Fibroblast of lung (primary cell): ENCODE measurements at regions not wholly inside any gene's neighbourhood (a gene's known extent, or its start where the extent isn't known, plus 50 kb on each side); places are given as distances from the start of the nearest gene placed in this dataset.

ENCODE experiments used
- DNase-seq, 2 donors: peaks; one replicate each; pipeline versions ENCODE4 v3.0.0 to v3.0.0-alpha.2; 2010; ENCODE audit warnings: low read depth in 2 of 2
- H2AFZ ChIP-seq: 2 replicates; pipeline ENCODE4 v1.5.1; 2012; ENCODE audit warnings: low read length, control low read depth, inconsistent platforms
- H3K27ac ChIP-seq: 2 replicates; pipeline ENCODE4 v1.5.1; 2011; ENCODE audit warnings: low read length, control low read depth; ENCODE audit not compliant: insufficient read depth
- H3K27me3 ChIP-seq: 2 replicates; pipeline ENCODE4 v1.5.1; 2011; ENCODE audit warnings: mild to moderate bottlenecking, low read length; ENCODE audit not compliant: control insufficient read depth, insufficient read depth
- H3K36me3 ChIP-seq: 2 replicates; pipeline ENCODE4 v1.5.1; 2011; ENCODE audit warnings: low read length; ENCODE audit not compliant: control insufficient read depth, insufficient read depth
- H3K4me1 ChIP-seq: 2 replicates; pipeline ENCODE4 v1.5.1; 2011; ENCODE audit warnings: low read length; ENCODE audit not compliant: control insufficient read depth, insufficient read depth; ENCODE audit errors: extremely low read depth
- H3K4me2 ChIP-seq: 2 replicates; pipeline ENCODE4 v1.5.1; 2011; ENCODE audit warnings: low read length, control low read depth; ENCODE audit not compliant: insufficient read depth; ENCODE audit errors: extremely low read depth
- H3K4me3 ChIP-seq, 4 experiments: fragments of 200-600 bp in 1 of 4; sonication (generic) in 1 of 4; replicated peaks in 1 of 4; 2 replicates each; pipeline ENCODE4 v1.5.1; 2011 to 2016; ENCODE audit warnings: low read length in 4 of 4, low read depth in 3 of 4, mild to moderate bottlenecking in 3 of 4, control low read depth in 2 of 4, inconsistent platforms in 1 of 4, mixed read lengths in 1 of 4; ENCODE audit not compliant: insufficient read depth in 1 of 4; ENCODE audit errors: control extremely low read depth in 1 of 4
- H3K79me2 ChIP-seq: 2 replicates; pipeline ENCODE4 v1.5.1; 2012; ENCODE audit warnings: mild to moderate bottlenecking, low read length, inconsistent platforms; ENCODE audit not compliant: control insufficient read depth, insufficient read depth
- H3K9ac ChIP-seq: 2 replicates; pipeline ENCODE4 v1.5.1; 2011; ENCODE audit warnings: mild to moderate bottlenecking, low read length, control low read depth; ENCODE audit not compliant: insufficient read depth
- H3K9me3 ChIP-seq: 2 replicates; pipeline ENCODE4 v1.5.1; 2012; ENCODE audit warnings: low read depth, low read length; ENCODE audit not compliant: control insufficient read depth, insufficient read depth
- H4K20me1 ChIP-seq: 2 replicates; pipeline ENCODE4 v1.5.1; 2011; ENCODE audit warnings: low read length; ENCODE audit not compliant: control insufficient read depth, insufficient read depth; ENCODE audit errors: extremely low read depth
- EZH2 ChIP-seq: IDR thresholded peaks from 2 replicates; pipeline ENCODE4 v1.5.1; 2012; ENCODE audit warnings: low read length, control low read depth, mild to moderate bottlenecking; ENCODE audit errors: missing control alignments
- TF ChIP-seq, protein P1 (sequence below), 2 donors: IDR thresholded peaks in 1 of 2; conservative IDR thresholded peaks in 1 of 2; 1 replicate in 1 of 2; 2 replicates in 1 of 2; pipeline ENCODE4 v1.5.1; 2011 to 2012; ENCODE audit warnings: low read length in 2 of 2, control low read depth in 1 of 2, inconsistent platforms in 1 of 2, low read depth in 1 of 2, mild to moderate bottlenecking in 1 of 2

DNA sequence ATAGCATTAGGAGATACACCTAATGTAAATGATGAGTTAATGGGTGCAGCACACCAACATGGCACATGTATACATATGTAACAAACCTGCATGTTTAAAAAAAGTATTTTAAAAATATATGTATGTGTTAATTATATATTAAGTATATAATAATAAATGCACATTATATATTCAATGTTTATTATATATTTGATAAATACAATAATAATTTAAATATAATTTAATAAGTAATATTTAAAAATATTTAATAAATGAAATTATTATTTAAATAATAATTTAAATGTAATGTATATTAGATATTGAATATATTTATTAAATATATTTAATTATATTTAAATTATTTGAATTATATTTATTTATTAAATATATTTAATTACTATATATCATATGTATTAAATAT is 661.3 kb upstream of the COBL start:
- no peak for TF ChIP-seq EZH2
- TF ChIP-seq, protein P1, sequence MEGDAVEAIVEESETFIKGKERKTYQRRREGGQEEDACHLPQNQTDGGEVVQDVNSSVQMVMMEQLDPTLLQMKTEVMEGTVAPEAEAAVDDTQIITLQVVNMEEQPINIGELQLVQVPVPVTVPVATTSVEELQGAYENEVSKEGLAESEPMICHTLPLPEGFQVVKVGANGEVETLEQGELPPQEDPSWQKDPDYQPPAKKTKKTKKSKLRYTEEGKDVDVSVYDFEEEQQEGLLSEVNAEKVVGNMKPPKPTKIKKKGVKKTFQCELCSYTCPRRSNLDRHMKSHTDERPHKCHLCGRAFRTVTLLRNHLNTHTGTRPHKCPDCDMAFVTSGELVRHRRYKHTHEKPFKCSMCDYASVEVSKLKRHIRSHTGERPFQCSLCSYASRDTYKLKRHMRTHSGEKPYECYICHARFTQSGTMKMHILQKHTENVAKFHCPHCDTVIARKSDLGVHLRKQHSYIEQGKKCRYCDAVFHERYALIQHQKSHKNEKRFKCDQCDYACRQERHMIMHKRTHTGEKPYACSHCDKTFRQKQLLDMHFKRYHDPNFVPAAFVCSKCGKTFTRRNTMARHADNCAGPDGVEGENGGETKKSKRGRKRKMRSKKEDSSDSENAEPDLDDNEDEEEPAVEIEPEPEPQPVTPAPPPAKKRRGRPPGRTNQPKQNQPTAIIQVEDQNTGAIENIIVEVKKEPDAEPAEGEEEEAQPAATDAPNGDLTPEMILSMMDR (conservative IDR thresholded peaks at IDR 0.05 in 1 of 2, IDR thresholded peaks at IDR 0.05 in 1 of 2; ENCODE audit: low read depth in 1 of 2, low read length in 2 of 2) = no peak
- Histone ChIP-seq H3K27me3 (no peaks in the 10 kb centered on the region), H3K36me3 (no peaks in the 10 kb centered on the region), H3K9ac (no peak overlapping the region), H3K79me2 (no peaks in the 10 kb centered on the region), H3K4me3 (no peak overlapping the region), H3K4me2 (no peak overlapping the region), H2AFZ (no peak overlapping the region), H3K27ac (no peak overlapping the region), H4K20me1 (no peaks in the 10 kb centered on the region), H3K4me1 (no peaks in the 10 kb centered on the region), H3K9me3 (no peaks in the 10 kb centered on the region)
- DNase-seq = no peak

GRCh38 chr7:51973939-51974338 is 657.3 kb upstream of the COBL start:
- no peak overlapping the region for H3K4me3 ChIP-seq
- H3K4me1 ChIP-seq = no peaks in the 10 kb centered on the region
- H3K27me3 ChIP-seq = no peaks in the 10 kb centered on the region
- no peak for DNase-seq
- H3K4me2 ChIP-seq = no peak overlapping the region
- H3K9ac ChIP-seq = no peak overlapping the region
- H3K36me3 ChIP-seq = no peaks in the 10 kb centered on the region
- H3K9me3 ChIP-seq = no peaks in the 10 kb centered on the region
- no peak overlapping the region for H2AFZ ChIP-seq
- H4K20me1 ChIP-seq = no peaks in the 10 kb centered on the region
- no peak for TF ChIP-seq EZH2
- TF ChIP-seq, protein P1 (conservative IDR thresholded peaks at IDR 0.05 in 1 of 2, IDR thresholded peaks at IDR 0.05 in 1 of 2; ENCODE audit: low read depth in 1 of 2, low read length in 2 of 2) = no peak
- no peak overlapping the region for H3K27ac ChIP-seq
- no peaks in the 10 kb centered on the region for H3K79me2 ChIP-seq

GRCh38 chr7:51973071-51973470 is 656.5 kb upstream of the COBL start:
- Histone ChIP-seq H3K79me2 (no peaks in the 10 kb centered on the region), H3K9me3 (no peaks in the 10 kb centered on the region)
- TF ChIP-seq, protein P1 (conservative IDR thresholded peaks at IDR 0.05 in 1 of 2, IDR thresholded peaks at IDR 0.05 in 1 of 2; ENCODE audit: low read depth in 1 of 2, low read length in 2 of 2) = no peak
- TF ChIP-seq EZH2 = no peak

More at GRCh38 chr7:51973071-51973470, 656.5 kb upstream of the COBL start:
- H3K27me3 ChIP-seq = no peaks in the 10 kb centered on the region
- no peak overlapping the region for H3K9ac ChIP-seq
- H3K4me1 ChIP-seq = no peaks in the 10 kb centered on the region
- DNase-seq = no peak
- no peak overlapping the region for H3K4me3 ChIP-seq
- H3K4me2 ChIP-seq = no peak overlapping the region
- H4K20me1 ChIP-seq = no peaks in the 10 kb centered on the region
- H3K27ac ChIP-seq = no peak overlapping the region
- no peaks in the 10 kb centered on the region for H3K36me3 ChIP-seq
- no peak overlapping the region for H2AFZ ChIP-seq
